A549 (cell line): ENCODE measurements at regions not wholly inside any gene's neighbourhood (a gene's known extent, or its start where the extent isn't known, plus 50 kb on each side); places are given as distances from the start of the nearest gene placed in this dataset.
"Not testable (repeated sequence)": the region's sequence is repeated elsewhere in the genome, so short reads cannot be mapped to it uniquely, and the experiment has no call there.

Source experiments
- ATAC-seq, 2 experiments: fragments of 200-7000 bp in 1 of 2; fragments of >200 bp in 1 of 2; cut with Nextera tagmentation in 1 of 2; cut with Tn5 transposase in 1 of 2; 3 replicates each; pipeline versions ENCODE4 v1.8.0 to v1.9.1; 2018 to 2020; ENCODE audit warnings: mild to moderate bottlenecking in 1 of 2, moderate library complexity in 1 of 2
- CTCF ChIA-PET: fragments of 300-600 bp; sonication (Branson Sonifier 250); formaldehyde crosslinking; extraction: SDS; loops from one replicate; lab custom pipeline; 2021; ENCODE audit warnings: antibody characterized with exemption, inconsistent platforms; lab: Yijun Ruan, JAX
- POLR2A ChIA-PET: fragments of 350-600 bp; formaldehyde crosslinking; extraction: SDS; loops from one replicate; lab custom pipeline; 2021; ENCODE audit warnings: antibody characterized with exemption, inconsistent platforms; lab: Yijun Ruan, JAX
- DNase-seq, 2 experiments: peaks; one replicate each; pipeline versions ENCODE4 v3.0.0 to v3.0.0-alpha.2; 2011 to 2016; ENCODE audit warnings: low read depth in 1 of 2, low spot score in 1 of 2
- FAIRE-seq: peaks from 2 replicates; lab custom pipeline; 2011; peaks lifted over from hg19 to GRCh38; lab: Jason Lieb, UNC
- H3K27ac ChIP-seq, 2 experiments: fragments of >200 bp; sonication (Bioruptor Twin); formaldehyde crosslinking; 3 replicates each; pipeline ENCODE4 v1.5.1; 2016 to 2017
- H3K4me1 ChIP-seq: fragments of >200 bp; sonication (Bioruptor Twin); formaldehyde crosslinking; 3 replicates; pipeline ENCODE4 v1.6.1; 2016
- H3K4me2 ChIP-seq: fragments of >200 bp; sonication (Bioruptor Twin); formaldehyde crosslinking; 3 replicates; pipeline ENCODE4 v1.6.1; 2016
- H3K4me3 ChIP-seq: fragments of >200 bp; sonication (Bioruptor Twin); formaldehyde crosslinking; 3 replicates; pipeline ENCODE4 v1.5.1; 2016
- H3K9me3 ChIP-seq: fragments of >200 bp; sonication (Bioruptor Twin); formaldehyde crosslinking; 3 replicates; pipeline ENCODE4 v1.6.1; 2016
- CBX2 ChIP-seq: fragments of 200-600 bp; sonication (generic); IDR thresholded peaks from 2 replicates; pipeline ENCODE4 v1.6.1; 2016; ENCODE audit warnings: low read depth, mild to moderate bottlenecking, borderline replicate concordance
- CBX8 ChIP-seq: fragments of 200-600 bp; sonication (generic); IDR thresholded peaks from 2 replicates; pipeline ENCODE4 v1.6.1; 2016
- CHD2 ChIP-seq: fragments of 150-350 bp; IDR thresholded peaks from 2 replicates; pipeline ENCODE4 v1.6.1; 2014; ENCODE audit warnings: low read length; ENCODE audit not compliant: partially characterized antibody
- EHMT2 ChIP-seq: fragments of 200-600 bp; sonication (generic); IDR thresholded peaks from 2 replicates; pipeline ENCODE4 v1.6.1; 2016; ENCODE audit warnings: antibody characterized with exemption, low read depth, mild to moderate bottlenecking, moderate library complexity
- EP300 ChIP-seq, 2 experiments: fragments of >200 bp; sonication (Bioruptor Twin); formaldehyde crosslinking; IDR thresholded peaks; 2 replicates in 1 of 2; 3 replicates in 1 of 2; pipeline ENCODE4 v1.6.1; 2016 to 2017
- ESRRA ChIP-seq: fragments of 150-350 bp; IDR thresholded peaks from 2 replicates; pipeline ENCODE4 v1.6.1; 2014; ENCODE audit warnings: mild to moderate bottlenecking, low read length, borderline replicate concordance
- FOXS1 ChIP-seq: fragments of 250-450 bp; sonication (Bioruptor Pico); IDR thresholded peaks from 2 replicates; pipeline ENCODE4 v1.5.0; 2020; ENCODE audit warnings: mild to moderate bottlenecking, moderate library complexity
- GATA3 ChIP-seq: IDR thresholded peaks from 2 replicates; pipeline ENCODE4 v1.6.1; 2012; ENCODE audit warnings: borderline replicate concordance
- HDAC2 ChIP-seq: fragments of 200-600 bp; sonication (generic); IDR thresholded peaks from 2 replicates; pipeline ENCODE4 v1.6.1; 2016
- HEYL ChIP-seq: fragments of 250-450 bp; sonication (Bioruptor Pico); IDR thresholded peaks from 2 replicates; pipeline ENCODE4 v1.8.0; 2021; ENCODE audit warnings: mild to moderate bottlenecking, moderate library complexity
- HMGXB4 ChIP-seq: fragments of 250-450 bp; sonication (Bioruptor Pico); IDR thresholded peaks from 2 replicates; pipeline ENCODE4 v1.5.0; 2021; ENCODE audit warnings: mild to moderate bottlenecking, moderate library complexity, borderline replicate concordance
- HOXB13 ChIP-seq: fragments of 250-450 bp; sonication (Bioruptor Pico); IDR thresholded peaks from 2 replicates; pipeline ENCODE4 v1.5.0; 2020; ENCODE audit warnings: low read depth, mild to moderate bottlenecking, moderate library complexity
- HOXB5 ChIP-seq: fragments of 250-450 bp; sonication (Bioruptor Pico); IDR thresholded peaks from 2 replicates; pipeline ENCODE4 v1.5.0; 2020; ENCODE audit warnings: mild to moderate bottlenecking, moderate library complexity
- JUN ChIP-seq, 2 experiments: fragments of >200 bp; sonication (Bioruptor Twin); formaldehyde crosslinking; IDR thresholded peaks; 2 replicates in 1 of 2; 3 replicates in 1 of 2; pipeline ENCODE4 v1.6.1; 2016 to 2017
- JUNB ChIP-seq: fragments of >200 bp; sonication (Bioruptor Twin); formaldehyde crosslinking; IDR thresholded peaks from 2 replicates; pipeline ENCODE4 v1.6.1; 2016
- KDM1A ChIP-seq: fragments of 200-600 bp; sonication (generic); IDR thresholded peaks from 2 replicates; pipeline ENCODE4 v1.6.1; 2016; ENCODE audit warnings: low read depth, mild to moderate bottlenecking
- MAX ChIP-seq: IDR thresholded peaks from 2 replicates; pipeline ENCODE4 v1.6.1; 2012
- MAZ ChIP-seq: fragments of 150-350 bp; IDR thresholded peaks from 2 replicates; pipeline ENCODE4 v1.6.1; 2014; ENCODE audit warnings: antibody characterized with exemption, low read depth, low read length, borderline replicate concordance
- MYC ChIP-seq: IDR thresholded peaks from 2 replicates; pipeline ENCODE4 v1.6.1; 2012; ENCODE audit warnings: mild to moderate bottlenecking, inconsistent platforms, low read length, improper control_type of control experiment, borderline replicate concordance
- NPAS2 ChIP-seq: fragments of 250-450 bp; sonication (Bioruptor Pico); IDR thresholded peaks from 2 replicates; pipeline ENCODE4 v1.8.0; 2022; ENCODE audit warnings: mild to moderate bottlenecking, moderate library complexity, borderline replicate concordance
- NR3C1 ChIP-seq: fragments of >200 bp; sonication (Bioruptor Twin); formaldehyde crosslinking; IDR thresholded peaks from 3 replicates; pipeline ENCODE4 v1.6.1; 2017
- PHF8 ChIP-seq: fragments of 200-600 bp; sonication (generic); IDR thresholded peaks from 2 replicates; pipeline ENCODE4 v1.6.1; 2016; ENCODE audit warnings: low read depth, mild to moderate bottlenecking, antibody characterized with exemption, moderate library complexity, borderline replicate concordance
- POLR2A ChIP-seq: IDR thresholded peaks from 2 replicates; pipeline ENCODE4 v1.6.1; 2012; ENCODE audit warnings: mild to moderate bottlenecking, low read length
- POLR2AphosphoS2 ChIP-seq: conservative IDR thresholded peaks from 2 replicates; pipeline ENCODE4 v1.6.1; 2012; ENCODE audit warnings: low read length, improper control_type of control experiment, inconsistent platforms
- RCOR1 ChIP-seq: fragments of 150-350 bp; IDR thresholded peaks from 2 replicates; pipeline ENCODE4 v1.6.1; 2014; ENCODE audit warnings: antibody characterized with exemption, low read length, low read depth
- RNF2 ChIP-seq: fragments of 200-600 bp; sonication (generic); IDR thresholded peaks from 2 replicates; pipeline ENCODE4 v1.6.1; 2016; ENCODE audit warnings: low read depth, mild to moderate bottlenecking, antibody characterized with exemption, moderate library complexity, borderline replicate concordance
- TP53 ChIP-seq: fragments of 250-450 bp; sonication (Bioruptor Pico); IDR thresholded peaks from 2 replicates; pipeline ENCODE4 v1.5.0; 2021; ENCODE audit warnings: mild to moderate bottlenecking, moderate library complexity
- ZFP36 ChIP-seq: fragments of 450-650 bp; IDR thresholded peaks from 2 replicates; pipeline ENCODE4 v1.6.1; 2014; ENCODE audit warnings: borderline replicate concordance; ENCODE audit not compliant: partially characterized antibody
- ZNF302 ChIP-seq: fragments of 250-450 bp; sonication (Bioruptor Pico); IDR thresholded peaks from 2 replicates; pipeline ENCODE4 v1.9.0; 2021; ENCODE audit warnings: inconsistent platforms, mild to moderate bottlenecking, moderate library complexity
- WGBS: methylation state at CpG from one replicate; pipeline ENCODE4 v1.1.6; 2017; ENCODE audit errors: missing lambda C conversion rate; 5-methylcytosine and 5-hydroxymethylcytosine counted together
- TF ChIP-seq, protein P1 (sequence below): IDR thresholded peaks from 2 replicates; pipeline ENCODE4 v1.6.1; 2012
- TF ChIP-seq, protein P2 (sequence below): fragments of >200 bp; sonication (Bioruptor Twin); formaldehyde crosslinking; IDR thresholded peaks from 3 replicates; pipeline ENCODE4 v1.6.1; 2016

DNA sequence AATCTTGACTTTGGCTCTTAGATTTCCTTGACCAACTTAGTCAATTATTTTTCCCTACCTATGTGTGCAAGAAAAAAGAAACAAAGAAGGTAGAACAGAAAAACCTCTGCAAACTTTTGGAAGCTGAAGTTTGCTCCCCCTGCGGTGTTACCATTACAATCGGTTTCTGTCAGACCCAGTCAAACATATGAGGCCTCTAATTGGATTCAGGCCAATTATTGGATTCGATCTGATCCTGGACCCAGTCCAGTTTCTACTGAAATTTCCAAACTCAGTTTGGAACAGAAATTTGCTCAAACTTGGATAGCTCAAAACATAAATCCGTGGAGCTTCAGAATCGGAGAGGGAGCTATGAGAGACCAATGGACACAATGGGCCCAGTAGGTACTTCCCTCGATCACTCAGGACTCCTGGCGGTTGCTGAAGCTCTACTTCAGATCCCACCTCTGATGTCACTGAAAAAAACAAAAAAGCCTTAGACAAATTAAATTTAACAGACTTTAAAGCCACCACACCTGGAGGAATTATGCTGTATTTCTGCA, 523.9 kb downstream of the DMRTA1 start:
- H3K4me2 ChIP-seq: no peak overlapping the region
- DNase-seq (no peak), ATAC-seq (no peak), FAIRE-seq (no peak)
- TF ChIP-seq GATA3 (no peak), POLR2A (no peak), RCOR1 (no peak), RNF2 (no peak), JUN (IDR thresholded peaks at IDR 0.05) (no peak), CBX8 (no peak), HMGXB4 (CRISPR knock-in tag) (no peak), HOXB5 (no peak), TP53 (no peak), KDM1A (no peak), HDAC2 (no peak), ESRRA (no peak), JUNB (no peak), MAX (no peak), MYC (no peak)
- TF ChIP-seq, protein P1, sequence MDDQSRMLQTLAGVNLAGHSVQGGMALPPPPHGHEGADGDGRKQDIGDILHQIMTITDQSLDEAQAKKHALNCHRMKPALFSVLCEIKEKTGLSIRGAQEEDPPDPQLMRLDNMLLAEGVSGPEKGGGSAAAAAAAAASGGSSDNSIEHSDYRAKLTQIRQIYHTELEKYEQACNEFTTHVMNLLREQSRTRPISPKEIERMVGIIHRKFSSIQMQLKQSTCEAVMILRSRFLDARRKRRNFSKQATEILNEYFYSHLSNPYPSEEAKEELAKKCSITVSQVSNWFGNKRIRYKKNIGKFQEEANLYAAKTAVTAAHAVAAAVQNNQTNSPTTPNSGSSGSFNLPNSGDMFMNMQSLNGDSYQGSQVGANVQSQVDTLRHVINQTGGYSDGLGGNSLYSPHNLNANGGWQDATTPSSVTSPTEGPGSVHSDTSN: no peak
- TF ChIP-seq, protein P2, sequence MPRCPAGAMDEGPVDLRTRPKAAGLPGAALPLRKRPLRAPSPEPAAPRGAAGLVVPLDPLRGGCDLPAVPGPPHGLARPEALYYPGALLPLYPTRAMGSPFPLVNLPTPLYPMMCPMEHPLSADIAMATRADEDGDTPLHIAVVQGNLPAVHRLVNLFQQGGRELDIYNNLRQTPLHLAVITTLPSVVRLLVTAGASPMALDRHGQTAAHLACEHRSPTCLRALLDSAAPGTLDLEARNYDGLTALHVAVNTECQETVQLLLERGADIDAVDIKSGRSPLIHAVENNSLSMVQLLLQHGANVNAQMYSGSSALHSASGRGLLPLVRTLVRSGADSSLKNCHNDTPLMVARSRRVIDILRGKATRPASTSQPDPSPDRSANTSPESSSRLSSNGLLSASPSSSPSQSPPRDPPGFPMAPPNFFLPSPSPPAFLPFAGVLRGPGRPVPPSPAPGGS: no peak
- ChIA-PET CTCF (no interaction called here), POLR2A (no interaction called here)
- H3K4me3 ChIP-seq: no peak overlapping the region
- no peaks in the 10 kb centered on the region for H3K4me1 ChIP-seq
- H3K27ac ChIP-seq: no peak overlapping the region
- WGBS: 21% methylated on average over 7 of the region's 7 CpGs
- H3K9me3 ChIP-seq: no peaks in the 10 kb centered on the region

- H3K9me3 ChIP-seq: no peaks in the 10 kb centered on the region
- WGBS: 81% methylated on average over 3 of the region's 3 CpGs
- no peak for TF ChIP-seq EHMT2
- no peak for TF ChIP-seq CHD2
- no peak for TF ChIP-seq NR3C1
- no peak for TF ChIP-seq PHF8
- TF ChIP-seq HEYL: no peak
- no peak for TF ChIP-seq CBX8
- TF ChIP-seq JUN (IDR thresholded peaks at IDR 0.05): no peak
- no peak for TF ChIP-seq CBX2
- FAIRE-seq (no peak), DNase-seq (no peak), ATAC-seq (no peak)
- POLR2A ChIA-PET: no interaction called here
- CTCF ChIA-PET: no interaction called here
- H3K4me1 ChIP-seq: no peaks in the 10 kb centered on the region
- no peak overlapping the region for H3K4me3 ChIP-seq
- H3K27ac ChIP-seq: no peak overlapping the region
- no peak overlapping the region for H3K4me2 ChIP-seq
Observed at GRCh38 chr9:22975951-22976350, 529.3 kb downstream of the DMRTA1 start.

DNA sequence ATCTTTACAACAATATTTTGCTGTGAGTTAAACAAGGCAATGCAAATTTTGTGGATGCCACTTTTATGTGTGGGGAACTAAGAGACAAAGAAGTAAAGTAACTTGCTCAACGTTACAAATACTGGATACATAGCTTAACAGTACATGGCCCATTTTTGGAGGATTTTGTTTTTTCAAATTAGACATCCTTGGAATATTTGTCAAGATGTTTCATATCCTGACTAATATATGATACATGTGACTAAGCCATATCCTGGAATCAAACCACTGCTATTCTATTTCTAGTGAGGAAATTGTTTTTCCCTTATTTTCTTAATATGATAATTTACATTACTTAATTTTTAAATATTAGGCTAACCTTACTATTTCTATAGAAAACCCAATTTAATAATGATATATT, 529.8 kb downstream of the DMRTA1 start:
- Histone ChIP-seq H3K4me3 (no peak overlapping the region), H3K4me1 (no peaks in the 10 kb centered on the region), H3K9me3 (no peaks in the 10 kb centered on the region), H3K27ac (no peak overlapping the region), H3K4me2 (no peak overlapping the region)
- 5% methylated on average over 1 of the region's 1 CpG for WGBS
- TF ChIP-seq HOXB13 (CRISPR knock-in tag): no peak
- no peak for TF ChIP-seq MAX
- no peak for TF ChIP-seq EP300 (IDR thresholded peaks at IDR 0.05)
- no peak for TF ChIP-seq HDAC2
- no peak for TF ChIP-seq FOXS1 (CRISPR knock-in tag)
- TF ChIP-seq KDM1A: no peak
- TF ChIP-seq ZNF302: no peak
- TF ChIP-seq POLR2AphosphoS2: no peak
- no peak for TF ChIP-seq ZFP36
- no peak for TF ChIP-seq MAZ
- no peak for TF ChIP-seq HOXB5
- TF ChIP-seq NPAS2 (CRISPR knock-in tag): no peak
- TF ChIP-seq HEYL: no peak
- FAIRE-seq (no peak), ATAC-seq (no peak), DNase-seq (no peak)
- ChIA-PET POLR2A (no interaction called here), CTCF (no interaction called here)

- CTCF ChIA-PET, ATAC-seq, H3K4me1 ChIP-seq, DNase-seq, H3K4me2 ChIP-seq, H3K4me3 ChIP-seq, H3K9me3 ChIP-seq, H3K27ac ChIP-seq, POLR2A ChIA-PET, FAIRE-seq: not testable (repeated sequence)
- 40% methylated on average over 13 of the region's 13 CpGs for WGBS
Observed at GRCh38 chr9:22980429-22980828, 533.8 kb downstream of the DMRTA1 start.
